Epithelial cell of esophagus (primary cell): ENCODE measurements at regions not wholly inside any gene's neighbourhood (a gene's known extent, or its start where the extent isn't known, plus 50 kb on each side); places are given as distances from the start of the nearest gene placed in this dataset.
"Not testable (repeated sequence)": the region's sequence is repeated elsewhere in the genome, so short reads cannot be mapped to it uniquely, and the experiment has no call there.

Experiments
- DNase-seq: peaks from one replicate; pipeline ENCODE4 v3.0.0; 2010; ENCODE audit warnings: low read depth
- H3K4me3 ChIP-seq: 2 replicates; pipeline ENCODE4 v1.5.1; 2011; ENCODE audit warnings: mild to moderate bottlenecking, low read length, control low read depth
- TF ChIP-seq, protein P1 (sequence below): IDR thresholded peaks from 2 replicates; pipeline ENCODE4 v1.5.1; 2011; ENCODE audit warnings: low read depth, mild to moderate bottlenecking, low read length, control low read depth, inconsistent platforms; ENCODE audit not compliant: insufficient read depth; ENCODE audit errors: missing control alignments

DNA sequence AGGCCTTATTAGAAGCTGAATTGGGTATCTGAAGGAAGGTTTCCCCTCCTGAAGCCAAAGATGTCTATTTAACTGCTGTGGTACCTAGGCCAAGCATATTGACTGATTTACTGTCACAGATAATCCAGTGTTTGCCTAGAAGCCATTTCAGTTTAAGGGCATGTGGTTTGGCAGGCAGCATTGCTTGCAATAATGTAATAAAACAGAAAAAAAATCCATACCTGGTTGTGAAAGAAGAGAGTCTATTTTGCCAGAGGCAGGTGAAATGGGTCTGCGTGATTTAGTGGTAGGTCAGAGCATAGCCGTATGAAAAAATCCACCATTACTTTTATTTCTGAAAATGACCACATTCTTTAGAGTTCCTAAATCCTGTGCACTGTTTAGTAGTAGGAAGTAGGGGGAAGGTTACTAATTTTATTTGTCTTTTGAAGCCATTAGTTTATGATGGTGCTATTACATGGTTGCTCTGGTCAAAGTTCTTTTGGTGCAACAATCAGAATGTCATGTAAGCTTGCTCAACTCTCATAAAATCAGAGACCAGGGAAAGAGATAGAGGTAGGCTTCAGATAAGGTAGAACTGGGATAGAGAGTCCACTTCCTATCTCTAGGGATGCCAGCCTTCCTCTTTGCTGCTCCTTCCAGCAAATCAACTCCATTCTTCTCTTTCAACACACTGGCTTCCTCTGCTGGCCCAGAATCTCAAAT, 343.4 kb downstream of the GPD2 start:
- H3K4me3 ChIP-seq, result no peak overlapping the region
- TF ChIP-seq, protein P1, sequence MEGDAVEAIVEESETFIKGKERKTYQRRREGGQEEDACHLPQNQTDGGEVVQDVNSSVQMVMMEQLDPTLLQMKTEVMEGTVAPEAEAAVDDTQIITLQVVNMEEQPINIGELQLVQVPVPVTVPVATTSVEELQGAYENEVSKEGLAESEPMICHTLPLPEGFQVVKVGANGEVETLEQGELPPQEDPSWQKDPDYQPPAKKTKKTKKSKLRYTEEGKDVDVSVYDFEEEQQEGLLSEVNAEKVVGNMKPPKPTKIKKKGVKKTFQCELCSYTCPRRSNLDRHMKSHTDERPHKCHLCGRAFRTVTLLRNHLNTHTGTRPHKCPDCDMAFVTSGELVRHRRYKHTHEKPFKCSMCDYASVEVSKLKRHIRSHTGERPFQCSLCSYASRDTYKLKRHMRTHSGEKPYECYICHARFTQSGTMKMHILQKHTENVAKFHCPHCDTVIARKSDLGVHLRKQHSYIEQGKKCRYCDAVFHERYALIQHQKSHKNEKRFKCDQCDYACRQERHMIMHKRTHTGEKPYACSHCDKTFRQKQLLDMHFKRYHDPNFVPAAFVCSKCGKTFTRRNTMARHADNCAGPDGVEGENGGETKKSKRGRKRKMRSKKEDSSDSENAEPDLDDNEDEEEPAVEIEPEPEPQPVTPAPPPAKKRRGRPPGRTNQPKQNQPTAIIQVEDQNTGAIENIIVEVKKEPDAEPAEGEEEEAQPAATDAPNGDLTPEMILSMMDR, result no peak
- DNase-seq, result no peak

DNA sequence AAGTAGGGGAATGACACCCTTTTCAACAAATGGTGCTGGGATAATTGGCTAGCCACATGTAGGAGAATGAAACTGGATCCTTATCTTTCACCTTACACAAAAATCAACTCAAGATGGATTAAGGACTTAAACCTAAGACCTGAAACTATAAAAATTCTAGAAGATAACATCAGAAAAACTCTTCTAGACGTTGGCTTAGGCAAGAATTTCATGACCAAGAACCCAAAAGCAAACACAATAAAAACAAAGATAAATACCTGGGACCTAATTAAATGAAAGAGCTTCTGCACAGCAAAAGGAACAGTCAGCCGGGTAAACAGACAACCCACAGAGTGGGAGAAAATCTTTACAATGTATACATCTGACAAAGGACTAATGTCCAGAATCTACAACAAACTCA, 345.5 kb downstream of the GPD2 start:
- H3K4me3 ChIP-seq, DNase-seq: not testable (repeated sequence)

DNA sequence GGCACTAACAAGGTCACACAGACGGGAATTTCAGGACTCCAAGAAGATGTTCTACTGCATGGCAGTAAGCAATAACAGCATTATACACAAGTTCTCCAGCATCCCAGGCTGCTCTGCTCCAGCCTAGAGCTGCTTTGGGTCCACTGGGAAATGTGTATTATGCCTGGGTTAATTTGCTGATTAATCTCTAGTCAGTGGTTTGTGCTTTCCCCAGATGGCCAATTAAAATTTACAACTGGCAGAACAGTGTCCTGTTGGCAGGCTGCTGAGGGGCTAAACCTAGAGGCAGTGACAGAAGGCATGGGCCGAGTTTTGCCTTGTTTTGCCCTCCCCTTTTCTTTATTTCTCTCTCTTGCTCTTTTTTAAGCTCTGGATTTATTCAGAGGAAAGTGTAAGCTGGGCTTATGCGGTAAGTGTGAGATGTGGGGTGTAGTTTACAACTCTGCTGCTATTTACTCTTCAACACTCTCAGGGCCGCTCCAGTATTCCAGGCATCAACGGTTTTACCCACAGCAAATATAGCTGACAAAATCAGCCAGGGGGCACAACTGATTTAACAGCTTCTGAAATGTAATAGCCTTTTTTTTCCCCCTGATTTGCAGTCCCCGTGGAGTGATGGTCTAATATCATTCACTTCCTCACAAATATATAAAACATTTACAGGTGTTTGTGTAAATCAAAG, 348.0 kb downstream of the GPD2 start:
- H3K4me3 ChIP-seq, result no peak overlapping the region
- no peak for DNase-seq
- TF ChIP-seq, protein P1, result no peak

DNA sequence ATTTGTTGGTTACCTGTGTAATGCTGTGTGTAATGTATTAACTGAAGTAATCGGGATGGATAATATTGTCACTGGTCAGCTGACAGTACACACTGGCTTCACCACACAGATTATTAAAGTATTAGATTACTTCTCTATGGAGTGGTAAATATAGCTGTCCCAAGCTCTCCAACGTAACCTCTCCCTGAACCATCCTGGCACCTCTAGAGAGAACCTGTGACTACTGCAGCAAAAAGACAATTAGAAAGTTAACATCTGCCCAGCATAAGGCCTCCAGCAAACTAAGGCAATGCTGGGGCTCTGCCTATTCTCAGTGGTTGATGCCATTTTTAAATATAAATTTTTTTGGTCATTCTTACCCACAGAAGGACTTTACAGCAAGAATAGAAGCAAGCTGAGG, 351.3 kb downstream of the GPD2 start:
- no peak overlapping the region for H3K4me3 ChIP-seq
- no peak for DNase-seq
- TF ChIP-seq, protein P1, result no peak

DNA sequence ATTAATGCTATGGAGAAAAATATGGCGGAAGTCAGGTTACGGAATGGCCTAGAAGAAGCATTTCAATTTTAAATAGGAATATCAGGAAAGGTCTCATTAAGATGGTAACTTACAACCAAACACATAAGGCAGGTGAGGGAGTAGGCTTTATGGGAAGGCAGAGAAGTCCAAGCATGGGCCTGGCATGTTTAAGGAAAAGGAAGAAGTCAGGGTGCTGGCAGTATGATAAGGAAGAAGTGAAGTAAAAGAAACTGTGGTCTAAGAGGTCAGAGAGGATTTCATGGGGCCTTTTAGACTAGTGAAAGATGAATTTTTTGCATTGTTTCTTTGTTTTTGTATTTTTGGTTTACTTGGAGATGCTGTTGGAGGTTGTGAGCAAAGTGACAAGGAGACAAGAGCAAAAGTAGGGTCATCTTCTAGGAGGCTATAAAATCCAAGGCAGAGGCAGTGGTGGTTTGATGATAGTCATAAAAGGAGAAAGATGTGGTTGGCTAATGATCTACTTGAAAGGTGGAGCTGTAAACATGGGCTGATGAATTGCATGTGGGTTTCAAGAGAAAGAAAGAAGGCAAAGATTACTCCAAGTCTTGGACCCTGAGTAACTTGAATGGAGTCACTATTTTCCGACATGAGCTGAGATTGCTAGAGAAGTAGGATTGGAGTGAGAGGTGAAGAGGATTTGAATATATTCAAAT, 354.3 kb downstream of the GPD2 start:
- no peak overlapping the region for H3K4me3 ChIP-seq
- DNase-seq, result no peak
- TF ChIP-seq, protein P1, result no peak

DNA sequence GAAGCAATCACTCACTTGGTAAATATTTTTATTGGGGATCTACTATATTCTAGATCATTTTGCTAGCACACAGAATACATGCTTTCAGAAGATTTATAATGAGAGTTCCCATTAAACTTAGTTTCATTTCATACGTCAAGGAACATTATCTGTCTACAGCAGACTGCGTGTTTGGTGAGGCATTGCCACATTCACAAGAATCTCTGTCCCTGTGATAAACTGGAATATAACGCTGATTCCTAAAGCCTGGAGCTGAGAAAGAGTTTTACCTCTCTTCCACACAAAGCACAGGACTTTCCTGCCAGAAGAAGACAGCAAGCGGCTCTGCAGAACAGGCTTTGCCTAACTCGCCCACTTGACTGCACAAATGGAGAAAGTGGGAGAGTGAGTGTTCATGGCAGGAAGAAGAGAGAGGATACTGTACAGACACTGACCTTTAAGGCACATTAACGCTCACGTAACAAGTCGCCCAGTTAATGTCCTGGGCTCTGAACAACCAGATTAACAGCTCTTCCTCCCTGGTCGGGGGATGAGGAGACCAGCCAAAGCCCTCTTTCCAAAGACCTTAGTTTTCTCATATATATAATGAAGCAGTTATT, 356.2 kb downstream of the GPD2 start:
- no peak overlapping the region for H3K4me3 ChIP-seq
- DNase-seq, result no peak
- TF ChIP-seq, protein P1, result no peak

DNA sequence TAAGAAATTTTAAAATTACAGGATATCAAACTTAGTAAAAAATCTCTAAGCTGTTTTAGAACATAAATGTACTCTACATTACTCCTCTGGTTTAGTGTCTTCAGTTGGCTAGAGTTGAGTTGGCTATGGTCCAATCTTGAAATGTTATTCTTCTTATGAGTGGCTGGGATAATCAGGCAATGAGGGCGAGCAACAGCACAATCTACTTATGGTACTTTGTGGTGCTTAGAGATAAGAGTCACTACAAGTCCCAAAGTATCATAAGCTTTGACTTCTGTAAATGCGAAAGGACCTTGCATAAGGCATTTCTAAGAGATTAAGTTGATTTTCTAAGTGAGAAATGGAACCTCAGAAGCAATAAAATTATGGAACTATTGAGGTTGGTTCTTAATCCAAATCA, 361.7 kb downstream of the GPD2 start:
- DNase-seq, result no peak
- TF ChIP-seq, protein P1, result no peak
- no peak overlapping the region for H3K4me3 ChIP-seq
